Right ventricle myocardium superior (tissue), 1 donor: ENCODE measurements at regions not wholly inside any gene's neighbourhood (a gene's known extent, or its start where the extent isn't known, plus 50 kb on each side); places are given as distances from the start of the nearest gene placed in this dataset.

Source experiments
- ATAC-seq: fragments of 200-7000 bp; cut with Tn5 transposase; one replicate; pipeline ENCODE4 v1.9.1; 2020; ENCODE audit warnings: mild to moderate bottlenecking; ENCODE audit not compliant: poor library complexity
- DNase-seq: peaks from one replicate; pipeline ENCODE4 v3.0.0-alpha.2; 2020
- intact Hi-C: fragments of 100-400 bp; cut with DNase I; formaldehyde crosslinking; loops from one replicate; pipeline ENCODE4 v1.11.2; 2022
- donor health status: DM: no; HTN: yes; CAD: no; lungs with severe emphysema.

DNA sequence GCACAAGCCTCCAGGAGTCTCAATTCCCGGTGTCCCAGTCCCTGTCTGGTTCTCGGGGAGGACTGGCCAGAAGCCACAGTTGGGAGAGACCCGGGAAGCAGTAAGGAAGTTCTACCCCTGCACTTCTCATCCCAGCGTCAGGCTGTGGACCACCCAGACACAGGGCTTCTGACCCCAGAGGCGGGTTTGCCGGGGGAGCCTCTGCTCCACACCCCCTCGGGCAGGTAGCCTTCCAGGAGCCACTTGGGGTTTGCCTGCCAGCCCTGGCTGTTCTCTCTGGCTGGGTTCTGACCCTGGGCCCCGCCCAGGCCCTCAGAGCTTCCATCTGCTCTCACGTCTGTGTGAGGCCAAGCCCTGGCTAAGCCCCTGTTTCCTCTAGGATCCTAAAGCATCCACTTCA, 94.4 kb upstream of the GPC1 start:
- DNase-seq = no peak
- intact Hi-C loops = loop anchor here (10.0 kb wide), 1 partner anchor 106 kb away; no protein-coding TSS in a partner anchor
- ATAC-seq = no peak

DNA sequence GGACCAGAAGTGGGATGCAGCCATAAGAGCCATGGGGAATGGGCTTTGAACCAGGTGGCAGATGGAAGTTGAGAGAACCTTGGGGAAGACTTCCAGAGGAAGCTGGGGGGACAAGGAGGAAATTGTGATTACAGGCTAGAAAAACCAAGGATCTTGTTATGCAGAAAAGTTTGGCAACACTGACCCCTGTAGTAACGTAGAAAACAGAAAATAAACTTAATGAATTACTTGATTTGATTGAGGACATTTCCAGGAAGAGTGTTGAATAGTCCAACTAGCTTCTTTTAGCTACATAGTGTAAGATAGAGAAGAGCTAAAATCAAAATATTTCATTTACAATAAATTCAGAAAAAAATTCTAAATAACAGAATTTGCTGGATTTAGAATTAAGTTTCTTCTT, 91.9 kb upstream of the GPC1 start:
- no peak for ATAC-seq
- intact Hi-C loops = loop anchor here (10.0 kb wide), 1 partner anchor 109 kb away; no protein-coding TSS in a partner anchor
- DNase-seq = no peak

GRCh38 chr2:240344904-240345303, 90.6 kb upstream of the GPC1 start:
- intact Hi-C loops = loop anchor here (10.0 kb wide), 1 partner anchor 110 kb away; no protein-coding TSS in a partner anchor
- DNase-seq = no peak
- ATAC-seq = no peak

DNA sequence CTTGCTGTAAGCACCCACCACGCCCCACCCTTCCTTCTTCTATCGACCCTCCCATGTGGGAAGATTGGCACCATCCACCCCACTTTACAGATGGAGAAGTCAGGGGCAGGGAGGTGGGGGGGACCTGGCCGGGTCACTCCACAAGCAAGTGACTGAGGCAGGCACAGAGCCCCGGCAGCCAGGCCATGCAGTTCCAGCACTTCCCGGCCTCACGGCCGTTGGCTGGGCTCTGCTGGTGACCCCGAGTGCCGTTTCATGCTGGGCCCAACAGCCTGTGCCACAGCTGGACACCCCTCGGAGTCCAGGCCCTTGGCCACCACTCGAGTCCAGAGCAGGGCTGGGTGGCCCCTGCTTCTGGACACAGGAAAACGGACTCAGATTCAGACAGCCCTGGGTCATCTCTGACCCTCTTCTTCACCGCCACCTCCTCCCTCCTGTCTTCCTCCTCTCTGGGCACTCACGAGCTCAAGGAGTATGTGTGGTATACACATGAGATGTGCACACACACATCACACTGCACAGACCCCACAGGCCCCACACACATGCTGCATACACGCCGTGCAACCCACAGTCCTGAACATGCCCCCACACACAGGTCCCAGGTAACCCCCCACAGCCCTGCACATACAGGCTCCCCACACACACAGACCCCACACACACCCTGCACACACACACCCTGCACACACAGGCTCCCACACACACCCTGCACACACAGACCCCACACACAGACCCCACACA, 89.3 kb upstream of the GPC1 start:
- ATAC-seq = no peak
- DNase-seq = peak; percentile 21
- intact Hi-C loops = loop anchor here (10.0 kb wide), 1 partner anchor 111 kb away; no protein-coding TSS in a partner anchor

DNA sequence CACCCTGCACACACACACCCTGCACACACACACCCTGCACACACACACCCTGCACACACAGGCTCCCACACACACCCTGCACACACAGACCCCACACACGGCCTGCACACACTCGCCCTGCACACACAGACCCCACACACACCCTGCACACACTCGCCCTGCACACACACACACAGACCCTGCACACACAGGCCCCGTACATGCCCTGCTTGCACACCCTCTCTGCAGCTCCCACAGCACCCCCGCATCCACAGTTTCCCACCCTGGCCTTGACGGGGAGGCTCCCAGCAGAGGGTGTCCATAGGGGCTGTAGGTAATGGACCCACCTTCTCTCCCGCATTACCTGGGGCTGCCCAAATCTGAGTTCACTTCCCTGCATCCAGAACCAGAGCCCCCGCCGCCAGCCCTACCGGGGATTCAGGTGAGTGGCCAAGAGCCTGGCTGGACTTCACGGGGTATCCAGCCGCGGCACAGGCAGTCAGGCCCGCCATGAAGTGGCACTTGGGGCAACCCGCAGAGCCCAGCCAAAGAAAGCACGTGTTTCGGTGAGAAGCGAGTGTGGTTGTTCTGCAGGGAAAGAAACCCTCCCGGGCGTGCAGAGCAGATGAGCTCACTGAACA, 88.6 kb upstream of the GPC1 start:
- DNase-seq = no peak
- no peak for ATAC-seq
- intact Hi-C loops = loop anchor here (10.0 kb wide), 1 partner anchor 112 kb away; no protein-coding TSS in a partner anchor

- DNase-seq = no peak
- intact Hi-C loops = loop anchor here (10.0 kb wide), 1 partner anchor 113 kb away; no protein-coding TSS in a partner anchor
These were observed 88.0 kb upstream of the GPC1 start for GRCh38 chr2:240347373-240347940.

GRCh38 chr2:240347949-240348500, 87.4 kb upstream of the GPC1 start:
- intact Hi-C loops = loop anchor here (10.0 kb wide), 1 partner anchor 113 kb away; no protein-coding TSS in a partner anchor
- DNase-seq (no peak), ATAC-seq (no peak)

More at GRCh38 chr2:240347373-240347940, 88.0 kb upstream of the GPC1 start:
- ATAC-seq = no peak

DNA sequence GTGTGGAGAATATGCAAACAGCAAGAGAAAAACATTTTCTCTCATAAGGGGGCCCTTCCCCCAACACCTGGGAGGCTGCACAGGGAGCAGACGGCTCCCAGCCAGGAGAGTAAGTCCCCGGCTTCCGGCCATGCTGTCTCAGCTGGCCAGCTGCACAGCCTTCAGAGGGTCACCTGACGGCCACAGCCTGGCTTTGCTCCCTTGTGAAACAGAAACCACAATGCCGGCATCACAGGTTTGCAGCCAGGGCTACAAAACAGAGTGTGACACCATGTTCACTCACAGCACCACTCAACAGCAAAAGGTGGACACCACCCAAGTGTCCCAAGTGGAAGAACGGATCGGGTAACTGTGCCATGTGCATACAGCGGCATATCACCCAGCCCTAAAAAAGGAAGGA, 86.9 kb upstream of the GPC1 start:
- intact Hi-C loops = loop anchor here (10.0 kb wide), 1 partner anchor 114 kb away; no protein-coding TSS in a partner anchor
- DNase-seq = no peak
- ATAC-seq = no peak

DNA sequence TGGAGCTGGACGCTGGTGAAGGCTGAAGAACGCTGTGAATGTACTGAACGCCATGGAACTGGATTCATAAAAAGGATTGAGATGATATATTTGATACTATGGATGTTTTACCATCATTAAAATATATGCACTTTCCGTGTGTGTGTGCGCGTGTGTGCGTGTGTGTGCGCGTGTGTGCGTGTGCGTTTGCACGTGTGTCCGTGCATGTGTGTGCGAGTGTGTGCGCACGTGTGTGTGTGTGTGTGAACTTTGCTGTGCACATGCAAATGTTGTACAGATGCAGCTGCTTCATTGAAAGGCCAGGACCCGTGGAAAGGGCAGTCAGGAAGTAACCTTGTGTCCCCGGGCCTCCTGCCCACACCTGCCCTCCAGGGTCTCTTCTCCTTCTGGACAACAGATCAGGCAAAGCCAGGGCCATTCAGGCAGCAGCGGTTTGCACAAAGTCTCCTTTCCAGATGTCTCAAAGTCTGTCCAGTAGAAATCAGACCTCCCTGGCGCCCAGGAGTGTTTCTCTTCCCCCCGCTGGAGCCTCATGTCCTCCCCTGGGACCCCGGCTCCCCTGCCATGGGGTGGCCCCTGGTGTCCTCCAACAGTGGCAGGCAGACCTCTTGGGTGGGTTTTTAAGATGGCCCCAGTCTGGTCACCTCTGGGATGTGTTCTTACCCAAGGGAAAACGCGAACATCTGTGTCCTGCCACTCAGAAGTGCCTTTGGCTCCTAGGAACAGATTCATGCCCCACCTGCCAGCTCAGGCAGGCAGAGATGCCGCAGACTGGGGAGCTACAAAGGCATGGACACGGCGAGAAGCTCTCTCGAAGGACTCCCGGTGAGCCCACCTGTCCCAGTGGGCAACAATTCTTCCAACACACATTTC, 86.1 kb upstream of the GPC1 start:
- ATAC-seq (no peak), DNase-seq (no peak)
- intact Hi-C loops = loop anchor here (10.0 kb wide), 1 partner anchor 115 kb away; no protein-coding TSS in a partner anchor

DNA sequence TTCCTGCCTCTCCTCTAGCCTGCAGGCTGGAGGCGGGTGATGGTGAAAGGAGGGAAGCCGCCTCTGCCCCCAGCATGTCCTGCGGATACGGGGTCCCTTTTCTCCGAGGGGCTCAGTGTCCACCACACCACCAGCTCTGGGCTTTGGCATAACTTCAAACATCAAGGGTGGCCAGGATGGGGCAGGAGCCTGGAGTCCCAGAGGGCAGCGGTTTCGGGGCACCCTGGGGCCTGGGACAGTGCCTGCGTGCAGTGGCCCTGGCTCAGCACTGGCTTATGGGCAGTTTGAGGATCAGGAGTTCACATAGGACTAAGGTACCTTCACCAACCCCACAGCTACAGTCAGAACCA, 85.5 kb upstream of the GPC1 start:
- intact Hi-C loops = no loop called here
- ATAC-seq (no peak), DNase-seq (no peak)

GRCh38 chr2:240350696-240351087, 84.8 kb upstream of the GPC1 start:
- DNase-seq (no peak), ATAC-seq (peak; percentile 56)
- intact Hi-C loops = no loop called here

- no peak for DNase-seq
- intact Hi-C loops = no loop called here
- no peak for ATAC-seq
These were observed 84.2 kb upstream of the GPC1 start for GRCh38 chr2:240351088-240351741.

DNA sequence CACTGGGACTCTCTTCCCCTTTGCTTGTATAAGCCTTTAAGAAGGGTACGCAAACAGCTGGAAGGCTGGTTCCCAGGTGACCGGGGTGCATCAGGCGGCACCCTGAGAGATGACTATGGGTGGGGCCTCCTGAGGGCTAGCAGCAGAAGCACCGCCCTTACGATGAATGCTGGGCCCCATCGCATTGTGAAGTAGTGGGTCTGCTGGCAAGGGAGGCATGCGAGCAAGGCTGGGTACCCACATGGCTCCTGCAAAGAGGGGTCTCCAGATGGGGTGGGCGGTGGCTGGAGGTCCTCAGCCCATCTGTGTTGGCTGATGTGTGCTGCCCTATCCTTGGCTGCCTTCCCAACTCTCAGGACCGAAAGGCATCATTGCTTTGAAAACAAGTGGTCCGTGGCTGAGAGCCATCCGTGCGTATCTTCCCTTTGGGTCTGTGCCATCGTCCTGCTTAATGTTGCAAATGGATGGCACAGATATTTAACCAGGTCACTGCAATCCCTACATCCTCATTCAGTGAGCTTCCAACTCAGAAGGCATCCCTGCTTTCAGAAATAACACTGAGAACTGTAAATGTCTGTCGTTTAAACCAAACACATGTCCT, 83.5 kb upstream of the GPC1 start:
- intact Hi-C loops = no loop called here
- DNase-seq = no peak
- ATAC-seq = peak; percentile 29

GRCh38 chr2:240353086-240353798, 82.2 kb upstream of the GPC1 start:
- intact Hi-C loops = no loop called here
- DNase-seq = no peak

GRCh38 chr2:240353944-240354343, 81.5 kb upstream of the GPC1 start:
- intact Hi-C loops = no loop called here
- no peak for DNase-seq
- no peak for ATAC-seq

More at GRCh38 chr2:240353086-240353798, 82.2 kb upstream of the GPC1 start:
- no peak for ATAC-seq

DNA sequence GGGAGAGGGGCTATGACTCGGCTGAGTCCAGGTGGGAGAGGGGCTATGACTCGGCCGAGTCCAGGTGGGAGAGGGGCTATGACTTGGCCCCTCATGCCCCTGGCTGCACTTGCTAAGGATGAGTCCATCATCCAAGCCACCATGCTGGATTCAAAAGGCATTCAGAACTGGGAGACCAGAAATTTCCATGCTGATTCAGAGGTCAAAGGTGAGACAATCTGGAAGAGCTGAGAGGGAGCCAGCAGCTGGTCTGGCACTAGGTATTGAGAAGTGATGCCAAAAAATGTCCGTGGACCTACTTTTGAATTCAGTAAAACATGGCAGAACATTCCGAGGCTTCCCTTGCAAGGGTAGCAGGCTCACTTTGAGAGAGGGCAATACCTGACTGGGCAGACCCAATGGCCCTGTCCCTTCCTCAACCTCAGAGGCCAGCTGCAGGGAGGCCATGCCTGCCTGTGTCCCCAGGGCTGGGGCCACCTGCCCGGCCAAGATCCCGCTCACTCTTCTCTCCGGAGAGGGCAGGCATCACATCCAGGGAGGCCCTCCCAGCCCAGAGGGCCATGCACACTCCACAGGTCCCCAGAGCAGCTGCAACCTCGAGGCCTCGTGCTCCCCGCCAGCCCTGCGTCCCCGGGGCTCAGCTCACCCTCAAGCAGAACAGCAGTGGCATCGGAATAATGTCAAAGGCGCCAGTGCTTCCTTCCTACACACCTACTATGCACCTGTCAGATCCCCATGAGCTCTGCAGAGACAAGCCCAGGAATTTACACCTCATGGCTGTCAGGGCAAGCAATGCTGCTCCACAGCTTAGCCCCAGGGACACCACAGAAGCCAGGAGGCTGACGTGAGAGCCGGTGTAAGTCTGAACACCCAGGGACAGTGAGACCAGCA, 80.2 kb upstream of the GPC1 start:
- no peak for ATAC-seq
- intact Hi-C loops = no loop called here
- no peak for DNase-seq
